ENCODE measurements at regions not wholly inside any gene's neighbourhood (a gene's known extent, or its start where the extent isn't known, plus 50 kb on each side); places are given as distances from the start of the nearest gene placed in this dataset.

DNA sequence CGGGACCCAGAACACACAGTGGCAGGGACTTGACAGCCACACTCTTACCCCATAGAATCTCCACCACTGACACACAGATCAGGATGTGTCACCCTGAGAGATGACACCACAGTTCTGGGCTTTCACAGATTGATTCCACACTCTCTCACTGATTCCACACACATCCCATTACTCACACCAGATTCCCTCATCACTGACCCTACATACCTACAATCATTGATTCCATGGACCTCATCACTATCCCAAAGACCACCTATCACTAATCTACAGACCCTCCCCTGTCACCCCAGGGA lies 57.6 kb upstream of the ZNF527 start:
- TF ChIP-seq, protein P1, sequence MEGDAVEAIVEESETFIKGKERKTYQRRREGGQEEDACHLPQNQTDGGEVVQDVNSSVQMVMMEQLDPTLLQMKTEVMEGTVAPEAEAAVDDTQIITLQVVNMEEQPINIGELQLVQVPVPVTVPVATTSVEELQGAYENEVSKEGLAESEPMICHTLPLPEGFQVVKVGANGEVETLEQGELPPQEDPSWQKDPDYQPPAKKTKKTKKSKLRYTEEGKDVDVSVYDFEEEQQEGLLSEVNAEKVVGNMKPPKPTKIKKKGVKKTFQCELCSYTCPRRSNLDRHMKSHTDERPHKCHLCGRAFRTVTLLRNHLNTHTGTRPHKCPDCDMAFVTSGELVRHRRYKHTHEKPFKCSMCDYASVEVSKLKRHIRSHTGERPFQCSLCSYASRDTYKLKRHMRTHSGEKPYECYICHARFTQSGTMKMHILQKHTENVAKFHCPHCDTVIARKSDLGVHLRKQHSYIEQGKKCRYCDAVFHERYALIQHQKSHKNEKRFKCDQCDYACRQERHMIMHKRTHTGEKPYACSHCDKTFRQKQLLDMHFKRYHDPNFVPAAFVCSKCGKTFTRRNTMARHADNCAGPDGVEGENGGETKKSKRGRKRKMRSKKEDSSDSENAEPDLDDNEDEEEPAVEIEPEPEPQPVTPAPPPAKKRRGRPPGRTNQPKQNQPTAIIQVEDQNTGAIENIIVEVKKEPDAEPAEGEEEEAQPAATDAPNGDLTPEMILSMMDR (IDR thresholded peaks at IDR 0.05): no peak
- TF ChIP-seq ZFX (IDR thresholded peaks at IDR 0.05; ENCODE audit: borderline replicate concordance): no peak
- H3K27ac ChIP-seq: peak overlapping the region; percentile 62

- peak overlapping the region; percentile 93 for H3K27ac ChIP-seq
- TF ChIP-seq, protein P1 (IDR thresholded peaks at IDR 0.05): peak; percentile 50
- TF ChIP-seq ZFX (IDR thresholded peaks at IDR 0.05; ENCODE audit: borderline replicate concordance): no peak
Observed at GRCh38 chr19:37317403-37318209, 53.3 kb upstream of the ZNF527 start.

DNA sequence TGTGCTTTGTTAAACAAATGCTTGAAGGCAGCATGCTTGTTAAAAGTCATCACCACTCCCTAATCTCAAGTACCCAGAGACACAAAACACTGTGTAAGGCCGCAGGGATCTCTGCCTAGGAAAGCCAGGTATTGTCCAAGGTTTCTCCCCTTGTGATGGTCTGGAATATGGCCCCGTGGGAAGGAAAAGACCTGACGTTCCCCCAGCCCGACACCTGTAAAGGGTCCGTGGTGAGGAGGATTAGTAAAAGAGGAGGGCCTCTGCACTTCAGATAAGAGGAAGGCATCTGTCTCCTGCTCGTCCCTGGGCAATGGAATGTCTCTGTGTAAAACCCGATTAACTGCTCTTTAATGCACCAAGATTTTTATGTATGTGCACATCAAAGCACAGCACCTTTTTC lies 49.9 kb upstream of the ZNF527 start:
- H3K27ac ChIP-seq: peak overlapping the region; percentile 42
